ENCODE measurements at regions not wholly inside any gene's neighbourhood (a gene's known extent, or its start where the extent isn't known, plus 50 kb on each side); places are given as distances from the start of the nearest gene placed in this dataset.

DNA sequence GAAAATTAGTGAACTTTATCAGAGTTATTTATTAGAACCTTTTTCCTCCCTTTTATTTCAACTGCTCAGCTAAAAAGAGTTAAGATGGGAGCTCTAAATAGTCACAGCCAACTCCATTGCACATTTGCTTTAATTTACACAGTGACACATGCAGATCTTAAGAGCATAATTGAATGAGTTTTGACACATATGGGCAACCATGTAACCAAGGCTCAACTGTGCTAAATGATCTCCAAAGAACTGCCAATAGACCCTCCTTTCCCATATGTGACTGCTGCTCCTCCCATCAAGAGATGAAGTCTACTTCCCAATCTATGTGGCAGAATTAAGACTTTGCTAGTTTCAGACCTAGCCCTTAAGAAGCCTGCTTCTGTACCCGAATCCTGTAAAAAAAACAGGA, 960.0 kb downstream of the BCL11B start:
- Mint-ChIP-seq H3K9me3 (peaks cover 3% of the 10 kb centered on the region), H3K4me1 (no peaks in the 10 kb centered on the region), H3K36me3 (ENCODE audit: low read depth) (no peaks in the 10 kb centered on the region), H3K27ac (no peak overlapping the region), H3K27me3 (no peaks in the 10 kb centered on the region), H3K4me3 (no peak overlapping the region)
- POLR2A ChIA-PET, result no interaction called here
- CTCF ChIA-PET, result no interaction called here
- DNase-seq, result no peak

DNA sequence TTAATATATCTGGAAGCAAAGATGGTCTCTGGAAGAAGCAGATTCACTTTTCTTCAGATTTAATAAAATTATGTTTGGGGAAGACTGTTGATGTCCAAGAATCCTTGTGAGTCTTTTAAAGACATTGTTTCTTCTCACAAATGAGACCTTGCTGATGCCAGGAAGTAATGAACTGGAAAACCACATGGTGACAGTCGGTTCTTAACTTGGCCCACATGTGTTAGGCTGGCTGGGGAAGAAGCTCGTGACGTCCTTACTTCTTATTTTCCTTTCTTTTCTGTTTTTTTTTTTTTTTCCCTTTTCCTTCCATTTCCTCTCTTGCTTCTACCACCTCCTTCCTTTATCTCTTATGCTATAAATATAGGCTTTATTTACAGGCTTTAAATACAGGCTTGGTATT, 950.2 kb downstream of the BCL11B start:
- Mint-ChIP-seq H3K36me3 (ENCODE audit: low read depth) (no peaks in the 10 kb centered on the region), H3K9me3 (peaks cover 17% of the 10 kb centered on the region), H3K27ac (no peak overlapping the region), H3K27me3 (no peaks in the 10 kb centered on the region), H3K4me3 (no peak overlapping the region), H3K4me1 (no peaks in the 10 kb centered on the region)
- no peak for DNase-seq
- ChIA-PET CTCF (no interaction called here), POLR2A (no interaction called here)

DNA sequence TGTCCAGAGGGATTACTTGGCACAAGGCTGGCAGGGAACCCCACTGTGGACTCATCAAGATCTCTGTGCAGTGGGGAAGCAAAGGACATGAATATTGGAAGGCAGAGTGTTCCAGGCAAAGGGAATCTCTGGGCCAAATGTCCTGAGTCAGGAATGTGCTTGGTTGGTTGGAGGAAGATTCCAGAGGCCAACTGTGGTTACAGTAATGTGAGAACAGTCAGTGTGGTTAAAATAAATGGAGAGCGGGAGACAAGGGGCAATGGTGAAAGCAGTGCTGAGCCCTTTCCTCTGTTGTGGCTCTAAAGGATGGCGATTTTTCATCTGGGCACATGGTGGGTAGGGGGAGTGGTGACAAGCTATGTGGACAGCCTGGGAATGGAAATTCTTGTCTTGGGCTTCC, 948.2 kb downstream of the BCL11B start:
- no peak overlapping the region for H3K4me3 Mint-ChIP-seq
- H3K36me3 Mint-ChIP-seq (ENCODE audit: low read depth), result no peaks in the 10 kb centered on the region
- no peaks in the 10 kb centered on the region for H3K27me3 Mint-ChIP-seq
- POLR2A ChIA-PET, result no interaction called here
- no peak overlapping the region for H3K27ac Mint-ChIP-seq
- DNase-seq, result no peak
- H3K9me3 Mint-ChIP-seq, result peaks cover 16% of the 10 kb centered on the region
- H3K4me1 Mint-ChIP-seq, result no peaks in the 10 kb centered on the region
- CTCF ChIA-PET, result no interaction called here

DNA sequence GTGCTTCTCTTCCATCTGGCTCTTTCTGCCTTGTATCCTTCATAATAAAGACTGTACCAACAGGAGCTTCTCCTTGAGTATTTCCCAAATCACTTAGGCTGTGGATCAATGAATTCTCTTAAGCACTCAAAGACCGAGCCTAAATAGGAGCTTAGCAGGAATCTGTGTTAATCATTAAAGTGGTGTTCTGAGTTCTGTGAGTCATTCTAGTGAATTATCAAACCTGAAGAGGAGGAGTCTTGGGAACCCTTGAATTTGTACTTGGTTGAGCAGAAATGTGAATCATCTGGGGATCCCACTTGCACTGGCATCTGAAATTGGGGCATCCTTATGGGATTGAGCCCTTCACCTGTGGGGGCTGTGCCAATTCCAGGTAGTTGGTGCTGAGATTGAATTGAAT, 946.2 kb downstream of the BCL11B start:
- Mint-ChIP-seq H3K9me3 (peaks cover 7% of the 10 kb centered on the region), H3K36me3 (ENCODE audit: low read depth) (no peaks in the 10 kb centered on the region), H3K27me3 (no peaks in the 10 kb centered on the region), H3K27ac (no peak overlapping the region), H3K4me1 (no peaks in the 10 kb centered on the region), H3K4me3 (no peak overlapping the region)
- no peak for DNase-seq
- CTCF ChIA-PET, result no interaction called here
- POLR2A ChIA-PET, result no interaction called here

DNA sequence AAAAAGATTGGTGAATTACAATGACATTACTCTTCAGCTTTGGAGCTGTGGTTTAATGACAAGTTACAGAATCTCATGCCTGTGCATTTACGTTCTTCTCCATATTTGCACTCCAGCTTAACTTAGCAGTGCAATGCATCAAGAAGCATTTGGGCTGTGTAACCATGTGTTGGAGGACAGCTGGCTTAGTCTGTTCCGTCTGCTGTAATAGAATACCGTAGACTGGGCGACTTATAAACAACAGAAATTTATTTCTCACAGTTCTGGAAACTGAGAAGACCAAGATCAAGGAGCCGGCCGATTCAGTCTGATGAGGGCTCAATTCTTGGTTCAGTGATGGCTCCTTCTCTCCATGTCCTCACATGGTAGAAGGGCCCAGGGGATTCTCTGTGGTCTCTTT, 943.5 kb downstream of the BCL11B start:
- ChIA-PET CTCF (interaction anchor here (0.5 kb wide), 1 partner anchor 350 kb away, joined by 4 read pairs; no protein-coding TSS in a partner anchor), POLR2A (no interaction called here)
- peaks cover 5% of the 10 kb centered on the region for H3K9me3 Mint-ChIP-seq
- H3K36me3 Mint-ChIP-seq (ENCODE audit: low read depth), result no peaks in the 10 kb centered on the region
- H3K27me3 Mint-ChIP-seq, result no peaks in the 10 kb centered on the region
- H3K27ac Mint-ChIP-seq, result no peak overlapping the region
- no peak overlapping the region for H3K4me3 Mint-ChIP-seq
- no peak for DNase-seq
- no peaks in the 10 kb centered on the region for H3K4me1 Mint-ChIP-seq

DNA sequence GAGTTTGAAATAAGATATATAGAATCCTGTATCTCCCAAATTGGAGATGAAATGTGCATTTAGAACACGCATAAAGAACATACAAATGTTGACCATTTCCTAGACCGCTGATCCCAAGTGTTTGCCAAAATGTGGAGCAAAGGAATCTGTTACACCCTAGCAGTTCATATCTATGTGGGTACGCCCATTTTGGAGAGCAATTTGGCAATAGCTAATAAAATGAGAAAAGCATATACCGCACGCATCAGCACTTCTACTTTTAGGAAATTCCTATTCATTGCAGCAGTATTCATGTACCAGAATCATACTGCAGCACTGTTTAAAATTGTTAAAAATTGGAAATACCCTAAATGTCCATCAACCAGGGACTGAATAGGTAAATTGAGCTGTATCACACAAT, 937.8 kb downstream of the BCL11B start:
- no peak for DNase-seq
- H3K27me3 Mint-ChIP-seq, result no peaks in the 10 kb centered on the region
- H3K36me3 Mint-ChIP-seq (ENCODE audit: low read depth), result no peaks in the 10 kb centered on the region
- ChIA-PET CTCF (no interaction called here), POLR2A (no interaction called here)
- no peaks in the 10 kb centered on the region for H3K4me1 Mint-ChIP-seq
- H3K4me3 Mint-ChIP-seq, result no peak overlapping the region
- no peak overlapping the region for H3K27ac Mint-ChIP-seq
- H3K9me3 Mint-ChIP-seq, result peaks cover 5% of the 10 kb centered on the region

DNA sequence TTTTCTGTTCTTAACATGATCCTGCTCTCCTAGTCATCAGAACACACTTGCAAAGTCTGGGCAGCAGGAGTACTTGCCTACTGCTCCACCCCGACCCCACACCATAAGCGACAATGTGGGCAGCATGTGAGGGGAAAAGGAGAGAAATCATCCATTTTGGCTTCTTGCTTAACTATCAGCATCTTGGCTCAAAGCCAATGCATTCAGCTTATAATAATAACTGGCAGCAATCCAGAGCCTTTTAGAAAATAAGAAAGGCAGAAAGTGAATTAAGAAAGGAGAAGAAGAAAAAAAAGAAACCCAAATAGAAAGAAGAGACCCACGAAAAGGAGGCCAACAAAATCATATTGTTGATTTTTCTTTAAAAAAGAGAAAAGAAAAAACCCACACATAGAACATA, 930.8 kb downstream of the BCL11B start:
- CTCF ChIA-PET, result no interaction called here
- Mint-ChIP-seq H3K27ac (no peak overlapping the region), H3K4me1 (no peaks in the 10 kb centered on the region), H3K27me3 (no peaks in the 10 kb centered on the region), H3K9me3 (no peaks in the 10 kb centered on the region), H3K4me3 (no peak overlapping the region), H3K36me3 (ENCODE audit: low read depth) (no peaks in the 10 kb centered on the region)
- no peak for DNase-seq
- POLR2A ChIA-PET, result no interaction called here

DNA sequence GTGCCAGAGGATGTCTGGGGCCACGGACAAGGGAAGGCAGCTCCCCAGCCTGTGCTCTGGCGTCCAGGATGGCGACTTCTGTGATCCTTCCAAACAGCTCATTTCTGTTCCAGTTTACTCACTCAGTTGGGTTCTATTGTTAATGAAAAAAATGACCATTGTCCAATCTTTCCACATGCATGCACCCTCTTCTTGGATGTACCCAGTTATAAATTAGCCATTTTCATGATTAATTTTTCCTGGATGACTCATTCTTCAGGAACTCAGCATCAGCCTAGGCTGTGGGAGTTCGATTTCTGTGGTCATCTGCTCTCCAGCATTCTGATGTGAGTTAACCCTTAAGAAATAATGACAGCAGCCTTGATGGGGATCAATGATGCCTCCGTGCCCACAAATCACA, 926.8 kb downstream of the BCL11B start:
- ChIA-PET CTCF (no interaction called here), POLR2A (no interaction called here)
- Mint-ChIP-seq H3K9me3 (no peaks in the 10 kb centered on the region), H3K36me3 (ENCODE audit: low read depth) (no peaks in the 10 kb centered on the region), H3K4me3 (no peak overlapping the region), H3K27ac (no peak overlapping the region), H3K4me1 (no peaks in the 10 kb centered on the region), H3K27me3 (no peaks in the 10 kb centered on the region)
- DNase-seq, result no peak

DNA sequence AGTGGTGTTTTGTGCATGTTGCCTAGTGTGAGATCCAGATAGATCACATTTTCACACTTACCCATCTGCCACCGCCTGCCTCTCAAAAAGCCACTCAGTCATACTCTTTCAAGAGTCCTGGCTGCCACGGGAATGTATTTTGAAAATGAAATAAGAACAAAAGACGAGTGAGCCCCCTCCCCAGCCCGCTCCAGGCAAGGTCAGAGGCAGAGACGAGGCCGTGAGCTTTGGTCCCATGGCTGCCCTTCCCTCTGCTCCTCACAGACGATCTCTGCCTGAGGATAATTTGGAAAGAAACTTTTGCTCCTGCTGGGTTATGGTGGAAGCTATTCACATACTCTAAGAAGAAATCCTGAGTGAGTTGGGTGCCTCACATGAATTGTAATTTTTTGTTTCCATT, 924.3 kb downstream of the BCL11B start:
- Mint-ChIP-seq H3K36me3 (ENCODE audit: low read depth) (no peaks in the 10 kb centered on the region), H3K4me1 (no peaks in the 10 kb centered on the region), H3K9me3 (no peaks in the 10 kb centered on the region), H3K27me3 (no peaks in the 10 kb centered on the region), H3K27ac (no peak overlapping the region), H3K4me3 (no peak overlapping the region)
- ChIA-PET POLR2A (no interaction called here), CTCF (no interaction called here)
- no peak for DNase-seq

DNA sequence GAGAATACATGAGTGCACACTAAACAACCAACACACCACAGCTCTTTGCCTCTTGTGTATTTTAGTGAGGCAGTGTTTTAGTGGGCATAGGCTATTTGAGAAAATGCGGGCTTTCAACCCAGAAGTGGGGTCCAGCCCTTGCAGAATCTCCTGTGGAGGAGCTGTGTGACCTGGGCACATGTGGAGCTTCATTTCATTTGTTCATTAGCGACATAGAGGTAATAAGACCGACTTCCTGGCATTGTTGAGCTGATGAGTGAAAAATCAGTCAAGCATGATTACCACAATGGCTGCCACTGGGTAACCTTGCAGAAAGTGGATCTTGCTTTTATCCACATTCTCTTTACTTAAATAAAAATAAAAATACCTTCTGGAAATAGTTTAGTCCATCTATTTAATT, 923.5 kb downstream of the BCL11B start:
- DNase-seq, result no peak
- Mint-ChIP-seq H3K36me3 (ENCODE audit: low read depth) (no peaks in the 10 kb centered on the region), H3K4me1 (no peaks in the 10 kb centered on the region), H3K27me3 (no peaks in the 10 kb centered on the region), H3K4me3 (no peak overlapping the region), H3K9me3 (no peaks in the 10 kb centered on the region), H3K27ac (no peak overlapping the region)
- ChIA-PET POLR2A (no interaction called here), CTCF (no interaction called here)

DNA sequence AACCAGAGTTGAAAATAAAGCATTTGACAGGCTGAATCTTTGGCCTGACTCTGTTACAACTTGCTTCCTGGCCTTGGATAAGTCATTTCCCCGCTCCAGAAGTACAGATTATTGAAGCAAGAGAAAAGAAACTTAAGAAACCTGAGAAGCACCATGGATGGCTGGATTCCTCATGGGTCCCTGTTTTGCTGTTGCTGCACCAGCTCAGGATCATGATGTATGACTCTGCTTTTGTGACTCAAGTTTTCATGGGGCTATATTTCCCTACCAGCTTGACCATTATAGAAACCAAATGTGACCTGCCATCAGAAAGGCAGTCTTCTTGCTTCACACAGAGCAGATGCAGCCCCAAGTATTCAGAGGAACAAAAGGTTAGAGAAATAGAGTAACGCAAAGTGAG, 921.8 kb downstream of the BCL11B start:
- H3K4me3 Mint-ChIP-seq, result no peak overlapping the region
- H3K4me1 Mint-ChIP-seq, result no peaks in the 10 kb centered on the region
- CTCF ChIA-PET, result no interaction called here
- no peak overlapping the region for H3K27ac Mint-ChIP-seq
- H3K27me3 Mint-ChIP-seq, result no peaks in the 10 kb centered on the region
- no peaks in the 10 kb centered on the region for H3K36me3 Mint-ChIP-seq (ENCODE audit: low read depth)
- H3K9me3 Mint-ChIP-seq, result no peaks in the 10 kb centered on the region
- DNase-seq, result no peak
- POLR2A ChIA-PET, result no interaction called here

DNA sequence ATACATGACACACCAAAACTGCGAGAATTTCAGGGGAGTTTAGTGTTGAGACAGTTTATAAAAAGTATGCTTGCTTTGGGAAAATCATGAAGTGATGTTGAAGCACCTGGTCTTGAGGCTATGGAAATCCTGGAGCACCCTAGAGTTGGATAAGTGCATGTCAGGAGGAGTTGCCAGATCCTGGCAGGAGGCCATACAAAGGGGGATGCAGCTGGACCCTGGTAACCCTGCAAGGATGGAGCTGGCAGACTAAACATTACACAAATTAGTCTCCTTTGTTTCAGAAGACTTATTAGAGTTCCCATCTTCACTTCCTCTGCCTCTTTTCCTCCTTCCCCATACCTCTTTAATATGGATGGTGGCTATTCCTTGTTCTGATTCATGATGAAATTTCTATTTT, 907.0 kb downstream of the BCL11B start:
- Mint-ChIP-seq H3K9me3 (peaks cover 8% of the 10 kb centered on the region), H3K4me1 (no peaks in the 10 kb centered on the region), H3K27me3 (no peaks in the 10 kb centered on the region), H3K36me3 (ENCODE audit: low read depth) (no peaks in the 10 kb centered on the region), H3K27ac (no peak overlapping the region), H3K4me3 (no peak overlapping the region)
- POLR2A ChIA-PET, result no interaction called here
- CTCF ChIA-PET, result no interaction called here
- no peak for DNase-seq

DNA sequence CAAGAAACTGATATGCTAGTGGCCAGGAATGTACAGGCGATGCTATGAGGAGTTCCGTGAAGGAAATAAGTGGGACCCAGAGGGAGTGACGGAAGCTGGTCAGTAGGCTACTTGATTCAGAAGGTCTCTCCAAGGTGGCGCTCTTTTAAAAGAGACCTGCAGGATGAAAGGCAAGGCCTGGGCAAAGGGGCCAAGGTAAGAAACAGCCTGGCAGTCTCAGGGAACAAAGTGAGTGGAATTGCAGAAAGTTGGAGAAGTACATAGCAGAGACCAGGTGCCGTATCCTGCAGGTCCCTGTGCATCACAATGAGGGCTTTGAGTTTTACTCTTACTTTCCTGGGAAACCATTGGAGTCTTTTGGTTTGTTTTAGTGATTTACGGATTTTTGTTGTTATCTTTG, 905.6 kb downstream of the BCL11B start:
- POLR2A ChIA-PET, result no interaction called here
- Mint-ChIP-seq H3K4me1 (no peaks in the 10 kb centered on the region), H3K36me3 (ENCODE audit: low read depth) (no peaks in the 10 kb centered on the region), H3K27me3 (no peaks in the 10 kb centered on the region), H3K27ac (no peak overlapping the region), H3K4me3 (no peak overlapping the region), H3K9me3 (peaks cover 11% of the 10 kb centered on the region)
- CTCF ChIA-PET, result no interaction called here
- no peak for DNase-seq

DNA sequence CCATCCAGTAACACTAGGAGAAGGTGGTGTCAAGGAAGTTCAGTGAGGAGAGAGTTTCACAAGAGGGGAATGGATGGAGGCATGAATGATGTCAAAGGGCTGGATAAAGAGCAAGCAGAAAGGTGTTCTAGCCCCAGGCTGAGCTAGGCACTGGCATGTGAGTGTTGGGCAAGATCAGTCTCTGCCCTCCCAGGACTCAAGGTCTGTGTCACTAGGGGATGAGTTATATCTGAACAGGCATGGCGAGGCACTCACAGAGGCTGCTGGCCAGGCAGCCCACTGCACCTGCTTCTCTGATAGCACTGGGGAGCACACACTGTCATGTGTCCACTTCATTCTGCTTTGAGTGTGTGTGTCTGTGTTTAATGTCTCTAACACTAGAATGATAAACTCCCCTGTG, 903.8 kb downstream of the BCL11B start:
- ChIA-PET CTCF (no interaction called here), POLR2A (no interaction called here)
- peaks cover 11% of the 10 kb centered on the region for H3K9me3 Mint-ChIP-seq
- DNase-seq, result no peak
- H3K27ac Mint-ChIP-seq, result no peak overlapping the region
- H3K4me1 Mint-ChIP-seq, result no peaks in the 10 kb centered on the region
- no peaks in the 10 kb centered on the region for H3K27me3 Mint-ChIP-seq
- no peaks in the 10 kb centered on the region for H3K36me3 Mint-ChIP-seq (ENCODE audit: low read depth)
- H3K4me3 Mint-ChIP-seq, result no peak overlapping the region

DNA sequence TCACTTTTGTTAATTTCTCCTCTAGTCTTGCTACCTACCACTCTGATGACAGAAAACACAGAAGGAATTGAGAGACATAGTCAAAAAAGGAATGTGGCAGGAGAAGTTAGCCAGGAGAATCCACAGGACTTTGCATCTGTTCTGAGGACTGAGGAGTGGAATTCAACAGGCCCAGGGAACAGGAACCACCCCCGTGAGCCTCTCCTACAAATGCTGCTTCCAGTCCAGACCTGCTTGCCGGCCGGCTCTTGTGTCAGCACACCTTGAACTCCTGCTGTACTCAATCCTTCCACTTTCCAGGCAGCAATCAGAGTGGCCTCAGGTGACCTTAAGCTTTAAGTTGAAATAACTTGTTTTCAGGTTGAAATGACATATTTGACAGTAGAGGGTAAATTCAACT, 903.1 kb downstream of the BCL11B start:
- Mint-ChIP-seq H3K27me3 (no peaks in the 10 kb centered on the region), H3K9me3 (peaks cover 11% of the 10 kb centered on the region), H3K4me3 (no peak overlapping the region), H3K4me1 (no peaks in the 10 kb centered on the region), H3K27ac (no peak overlapping the region), H3K36me3 (ENCODE audit: low read depth) (no peaks in the 10 kb centered on the region)
- no peak for DNase-seq
- ChIA-PET CTCF (no interaction called here), POLR2A (no interaction called here)
